ENCODE measurements at regions not wholly inside any gene's neighbourhood (a gene's known extent, or its start where the extent isn't known, plus 50 kb on each side); places are given as distances from the start of the nearest gene placed in this dataset.

- H3K9me3 ChIP-seq (ENCODE audit: control insufficient read depth, insufficient read depth, low read depth, low read length), result no peaks in the 10 kb centered on the region
- ChIA-PET CTCF (no interaction called here), POLR2A (no interaction called here)
- no peak overlapping the region for H3K27ac ChIP-seq (ENCODE audit: extremely low read depth, low read depth, low read length)
- TF ChIP-seq ZNF146 (tag by site-specific recombination; IDR thresholded peaks at IDR 0.05) (no peak), SP2 (tag by site-specific recombination; IDR thresholded peaks at IDR 0.05) (no peak), ZBTB20 (tag by site-specific recombination; IDR thresholded peaks at IDR 0.05) (no peak)
- H3K4me3 ChIP-seq (ENCODE audit: low read depth, low read length), result no peak overlapping the region
- no peaks in the 10 kb centered on the region for H3K4me1 ChIP-seq (ENCODE audit: control insufficient read depth, insufficient read depth, low read length)
- no peaks in the 10 kb centered on the region for H3K36me3 ChIP-seq (ENCODE audit: control insufficient read depth in 2 of 2, insufficient read depth in 1 of 2, low read length in 2 of 2)
Measured at GRCh38 chr9:107571148-107571547, 81.6 kb upstream of the KLF4 start.

- TF ChIP-seq SP3 (tag by site-specific recombination; IDR thresholded peaks at IDR 0.05) (no peak), ZSCAN4 (tag by site-specific recombination; IDR thresholded peaks at IDR 0.05) (no peak), ZNF514 (tag by site-specific recombination; IDR thresholded peaks at IDR 0.05) (no peak), ATF2 (tag by site-specific recombination; IDR thresholded peaks at IDR 0.05; ENCODE audit: low read depth) (no peak), ZNF518A (tag by site-specific recombination; conservative IDR thresholded peaks at IDR 0.05; ENCODE audit: low read depth) (no peak), PRDM1 (tag by site-specific recombination; IDR thresholded peaks at IDR 0.05) (no peak), ZNF664 (tag by site-specific recombination; IDR thresholded peaks at IDR 0.05) (no peak), FEZF1 (tag by site-specific recombination; IDR thresholded peaks at IDR 0.05) (no peak), SP7 (tag by site-specific recombination; IDR thresholded peaks at IDR 0.05) (no peak), ZBTB49 (tag by site-specific recombination; IDR thresholded peaks at IDR 0.05; ENCODE audit: low read depth) (no peak), ZNF133 (tag by site-specific recombination; IDR thresholded peaks at IDR 0.05) (no peak), ZNF677 (tag by site-specific recombination; IDR thresholded peaks at IDR 0.05) (no peak), GLI4 (tag by site-specific recombination; IDR thresholded peaks at IDR 0.05) (no peak), ZBTB17 (tag by site-specific recombination; IDR thresholded peaks at IDR 0.05) (no peak), ZNF202 (tag by site-specific recombination; IDR thresholded peaks at IDR 0.05; ENCODE audit: borderline replicate concordance) (no peak), BCL6B (tag by site-specific recombination; IDR thresholded peaks at IDR 0.05) (no peak), ZNF2 (tag by site-specific recombination; IDR thresholded peaks at IDR 0.05) (no peak), AEBP2 (tag by site-specific recombination; IDR thresholded peaks at IDR 0.05; ENCODE audit: borderline replicate concordance) (no peak), BCL11B (tag by site-specific recombination; IDR thresholded peaks at IDR 0.05; ENCODE audit: low read depth) (no peak)
Measured at GRCh38 chr9:107569174-107569573, 79.6 kb upstream of the KLF4 start.

More at GRCh38 chr9:107569174-107569573, 79.6 kb upstream of the KLF4 start:
- H3K9me3 ChIP-seq (ENCODE audit: control insufficient read depth, insufficient read depth, low read depth, low read length), result no peaks in the 10 kb centered on the region
- no peak overlapping the region for H3K27ac ChIP-seq (ENCODE audit: extremely low read depth, low read depth, low read length)
- CTCF ChIA-PET, result no interaction called here
- no peaks in the 10 kb centered on the region for H3K4me1 ChIP-seq (ENCODE audit: control insufficient read depth, insufficient read depth, low read length)
- H3K4me3 ChIP-seq (ENCODE audit: low read depth, low read length), result no peak overlapping the region
- POLR2A ChIA-PET, result interaction anchor here (1.3 kb wide), 1 partner anchor 80 kb away, joined by 4 read pairs; the partner anchor contains the start of gene KLF4
- H3K36me3 ChIP-seq (ENCODE audit: control insufficient read depth in 2 of 2, insufficient read depth in 1 of 2, low read length in 2 of 2), result no peaks in the 10 kb centered on the region
